ENCODE measurements at regions not wholly inside any gene's neighbourhood (a gene's known extent, or its start where the extent isn't known, plus 50 kb on each side); places are given as distances from the start of the nearest gene placed in this dataset.

DNA sequence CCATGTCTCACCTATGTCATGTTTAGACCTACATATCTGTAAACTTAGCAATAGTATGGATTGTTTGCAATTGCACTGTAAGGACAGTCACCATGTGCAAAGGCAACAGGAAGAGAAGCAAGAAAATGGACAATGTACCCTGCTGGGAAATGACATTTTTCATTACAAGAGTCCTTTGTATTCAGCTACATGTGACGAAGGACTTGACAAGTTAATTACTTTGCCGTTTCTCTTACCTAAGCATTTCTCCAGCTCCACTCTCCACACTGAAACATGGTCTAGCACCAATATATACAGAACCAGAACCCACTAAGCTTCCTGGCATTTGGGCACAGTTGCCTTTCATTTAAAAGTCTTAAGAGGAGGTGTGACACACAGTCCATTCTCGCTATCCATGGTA lies 76.6 kb upstream of the PFKP start:
- no peak for ATAC-seq (ENCODE audit: low read depth)
- H3K18ac ChIP-seq (ENCODE audit: low read depth, low read length), result no peak overlapping the region
- H3K4ac ChIP-seq (ENCODE audit: low read depth, low read length), result no peak overlapping the region
- BruUV-seq (replicated peaks), result no TSS peak
- H3K27me3 ChIP-seq (ENCODE audit: control insufficient read depth, insufficient read depth, low read length), result no peaks in the 10 kb centered on the region; the same call in 1 of the 2 replicates
- no peak overlapping the region for H4K8ac ChIP-seq (ENCODE audit: low read depth in 2 of 2, low read length in 2 of 2)
- H2BK15ac ChIP-seq (ENCODE audit: low read depth, low read length), result no peak overlapping the region
- DNase-seq, result no peak
- H4K91ac ChIP-seq (ENCODE audit: insufficient read depth, low read depth, low read length), result no peak overlapping the region
- in situ Hi-C loops (cut with MboI; ENCODE audit: low sequenced_read_pairs), result no loop called here
- no peak overlapping the region for H2AK9ac ChIP-seq (replicated peaks; ENCODE audit: low read depth, low read length, poor library complexity)
- peaks cover 11% of the 10 kb centered on the region for H3K9me3 ChIP-seq (ENCODE audit: control insufficient read depth, insufficient read depth, low read length)
- intact Hi-C loops (cut with micrococcal nuclease), result no loop called here
- no peak overlapping the region for H3K9ac ChIP-seq (ENCODE audit: low read depth, low read length)
- dilution Hi-C loops (cut with HindIII; ENCODE audit: low sequenced_read_pairs, unreplicated experiment), result no loop called here
- no peak overlapping the region for H2BK120ac ChIP-seq (ENCODE audit: low read depth, low read length)
- CTCF ChIA-PET, result no interaction called here
- no peaks in the 10 kb centered on the region for H3K79me1 ChIP-seq (ENCODE audit: low read depth in 1 of 2, low read length in 2 of 2)
- POLR2A ChIA-PET (ENCODE audit: unreplicated experiment), result no interaction called here
- H3K56ac ChIP-seq (ENCODE audit: extremely low read depth, insufficient read depth, low read length), result no peak overlapping the region
- no CpG with 5 or more reads among the region's 3 CpGs for WGBS, 2 experiments (ENCODE audit: extremely low coverage in 2 of 2, insufficient read length in 1 of 2)
- no peak overlapping the region for H3K23ac ChIP-seq (ENCODE audit: low read depth, low read length)
- H4K5ac ChIP-seq (ENCODE audit: low read depth, low read length), result no peak overlapping the region
- no peak for TF ChIP-seq NFE2L2 (IDR thresholded peaks at IDR 0.05; ENCODE audit: low read depth, low read length)
- TF ChIP-seq SMC3 (IDR thresholded peaks at IDR 0.05; ENCODE audit: low read depth, low read length), result no peak
- TF ChIP-seq CHD1 (IDR thresholded peaks at IDR 0.05; ENCODE audit: low read depth, low read length), result no peak
- TF ChIP-seq, protein P1, sequence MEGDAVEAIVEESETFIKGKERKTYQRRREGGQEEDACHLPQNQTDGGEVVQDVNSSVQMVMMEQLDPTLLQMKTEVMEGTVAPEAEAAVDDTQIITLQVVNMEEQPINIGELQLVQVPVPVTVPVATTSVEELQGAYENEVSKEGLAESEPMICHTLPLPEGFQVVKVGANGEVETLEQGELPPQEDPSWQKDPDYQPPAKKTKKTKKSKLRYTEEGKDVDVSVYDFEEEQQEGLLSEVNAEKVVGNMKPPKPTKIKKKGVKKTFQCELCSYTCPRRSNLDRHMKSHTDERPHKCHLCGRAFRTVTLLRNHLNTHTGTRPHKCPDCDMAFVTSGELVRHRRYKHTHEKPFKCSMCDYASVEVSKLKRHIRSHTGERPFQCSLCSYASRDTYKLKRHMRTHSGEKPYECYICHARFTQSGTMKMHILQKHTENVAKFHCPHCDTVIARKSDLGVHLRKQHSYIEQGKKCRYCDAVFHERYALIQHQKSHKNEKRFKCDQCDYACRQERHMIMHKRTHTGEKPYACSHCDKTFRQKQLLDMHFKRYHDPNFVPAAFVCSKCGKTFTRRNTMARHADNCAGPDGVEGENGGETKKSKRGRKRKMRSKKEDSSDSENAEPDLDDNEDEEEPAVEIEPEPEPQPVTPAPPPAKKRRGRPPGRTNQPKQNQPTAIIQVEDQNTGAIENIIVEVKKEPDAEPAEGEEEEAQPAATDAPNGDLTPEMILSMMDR (conservative IDR thresholded peaks at IDR 0.05; ENCODE audit: low read depth, low read length), result no peak
- no peak for TF ChIP-seq FOS (IDR thresholded peaks at IDR 0.05; ENCODE audit: low read depth, low read length)
- TF ChIP-seq BHLHE40 (IDR thresholded peaks at IDR 0.05; ENCODE audit: low read depth, low read length), result no peak
- TF ChIP-seq RCOR1 (IDR thresholded peaks at IDR 0.05; ENCODE audit: insufficient replicate concordance, low read length), result no peak
- TF ChIP-seq MAZ (IDR thresholded peaks at IDR 0.05; ENCODE audit: borderline replicate concordance, low read depth, low read length), result no peak
- H4K20me1 ChIP-seq (ENCODE audit: insufficient read depth, low read length), result no peaks in the 10 kb centered on the region
- no peak overlapping the region for H2AFZ ChIP-seq (replicated peaks; ENCODE audit: low read length, poor library complexity)
- no peaks in the 10 kb centered on the region for H3K36me3 ChIP-seq (ENCODE audit: control insufficient read depth, insufficient read depth, low read length)
- H3K9me1 ChIP-seq (ENCODE audit: insufficient read depth, low read length), result no peaks in the 10 kb centered on the region
- no peak overlapping the region for H3K4me3 ChIP-seq (ENCODE audit: insufficient read depth, low read depth, low read length)
- no peak overlapping the region for H2BK20ac ChIP-seq (ENCODE audit: low read depth, low read length)
- no peak overlapping the region for H3K14ac ChIP-seq (replicated peaks; ENCODE audit: low read depth, low read length)
- no peak overlapping the region for H3K27ac ChIP-seq (ENCODE audit: insufficient read depth, low read length)
- peaks cover 2% of the 10 kb centered on the region; the same call in 1 of the 2 replicates for H3K4me1 ChIP-seq (ENCODE audit: control insufficient read depth, insufficient read depth, low read length)
- no peak overlapping the region for H2AK5ac ChIP-seq (ENCODE audit: low read depth, low read length)
- H2BK5ac ChIP-seq (ENCODE audit: low read depth, low read length, poor library complexity, severe bottlenecking), result no peak overlapping the region
- no peak overlapping the region for H3K4me2 ChIP-seq (ENCODE audit: low read depth, low read length)
